Germinal center (tissue), 1 donor: ENCODE measurements at regions not wholly inside any gene's neighbourhood (a gene's known extent, or its start where the extent isn't known, plus 50 kb on each side); places are given as distances from the start of the nearest gene placed in this dataset.
"Not testable (repeated sequence)": the region's sequence is repeated elsewhere in the genome, so short reads cannot be mapped to it uniquely, and the experiment has no call there.

Source experiments
- DNase-seq: peaks from one replicate; pipeline ENCODE4 v3.0.0; 2012; ENCODE audit warnings: mixed read lengths, low spot score

- not testable (repeated sequence) for DNase-seq
Measured at GRCh38 chr1:143778178-143778577, 193.6 kb downstream of the FAM72C start.

- DNase-seq, result not testable (repeated sequence)
Measured at GRCh38 chr1:143764831-143765230, 207.0 kb downstream of the FAM72C start.

- DNase-seq, result not testable (repeated sequence)
Measured at GRCh38 chr1:143760366-143760765, 211.4 kb downstream of the FAM72C start.

- not testable (repeated sequence) for DNase-seq
Measured at GRCh38 chr1:143755961-143756360, 215.8 kb downstream of the FAM72C start.

DNA sequence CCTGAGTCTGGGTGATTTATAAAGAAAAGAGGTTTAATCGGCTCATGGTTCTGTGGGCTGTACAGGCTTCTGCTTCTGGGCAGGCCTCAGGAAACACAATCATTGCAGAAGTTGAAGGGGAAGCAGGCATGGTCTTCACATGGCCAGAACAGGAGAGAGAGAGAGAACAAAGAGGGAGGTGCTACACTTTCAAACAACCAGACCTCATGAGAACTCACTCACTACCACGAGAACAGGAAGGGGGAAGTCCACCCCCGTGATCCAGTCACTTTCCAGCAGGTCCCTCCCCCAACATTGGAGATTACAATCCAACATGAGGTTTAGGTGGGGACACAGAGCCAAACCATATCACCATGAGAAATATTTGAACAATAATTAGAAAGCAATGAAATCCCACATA is 222.9 kb downstream of the FAM72C start:
- no peak for DNase-seq

GRCh38 chr1:143736562-143736961 is 235.2 kb downstream of the FAM72C start:
- no peak for DNase-seq

- DNase-seq, result no peak
Measured at GRCh38 chr1:143735764-143736461, 235.9 kb downstream of the FAM72C start.

GRCh38 chr1:143734261-143734660 is 237.5 kb downstream of the FAM72C start:
- not testable (repeated sequence) for DNase-seq

DNA sequence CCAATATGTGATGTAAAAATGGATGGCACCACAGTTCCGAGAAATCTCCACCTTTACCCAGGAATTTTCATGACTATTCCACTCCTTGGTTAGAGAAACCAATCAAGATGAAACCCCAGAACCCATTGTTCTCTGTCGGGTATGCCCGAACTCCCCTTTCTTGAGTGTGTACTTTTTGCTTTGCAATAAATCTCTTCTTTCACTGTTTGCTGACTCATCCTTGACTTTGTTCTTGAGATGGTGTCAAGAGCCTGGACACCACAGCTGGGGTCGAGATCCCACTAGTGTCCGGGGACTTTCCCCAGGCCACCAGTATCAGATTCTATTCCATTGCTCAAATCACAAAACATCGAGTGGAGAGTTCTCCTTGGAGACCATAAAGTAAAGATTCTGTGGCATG is 240.9 kb downstream of the FAM72C start:
- not testable (repeated sequence) for DNase-seq

GRCh38 chr1:143729449-143730111 is 242.2 kb downstream of the FAM72C start:
- not testable (repeated sequence) for DNase-seq

DNA sequence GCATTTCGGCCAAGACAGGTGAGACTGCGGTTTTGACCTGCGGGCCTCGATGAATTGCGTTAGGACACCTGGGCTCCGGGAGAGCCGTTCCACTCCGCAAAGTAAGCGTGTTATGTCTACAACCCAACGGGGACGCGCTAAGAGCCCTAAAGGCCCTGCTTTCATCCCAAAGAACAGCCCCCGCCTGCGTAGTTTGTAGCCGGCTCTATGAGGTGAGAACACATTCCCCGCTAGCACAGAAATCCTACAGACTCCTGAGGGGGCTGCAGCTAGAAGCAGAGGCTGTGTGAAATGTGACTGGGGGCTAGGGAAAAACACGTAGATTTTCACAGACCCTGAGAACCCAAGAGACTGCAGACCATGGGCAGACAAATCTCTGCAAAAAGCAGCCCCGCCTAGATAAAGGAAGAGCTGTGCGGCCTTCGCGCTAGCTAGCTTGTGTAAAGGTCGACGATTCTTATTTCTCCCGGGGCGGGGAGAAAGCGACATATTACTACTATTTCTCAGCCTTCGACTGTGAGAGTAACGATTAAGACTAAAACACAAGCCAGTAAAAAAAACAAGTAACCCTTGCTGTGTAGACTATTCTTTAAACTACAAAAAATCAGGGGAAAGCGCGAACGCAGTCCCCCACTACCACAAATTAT is 242.9 kb downstream of the FAM72C start:
- DNase-seq, result not testable (repeated sequence)

- DNase-seq, result no peak
Measured at GRCh38 chr1:143727263-143727662, 244.5 kb downstream of the FAM72C start.

DNA sequence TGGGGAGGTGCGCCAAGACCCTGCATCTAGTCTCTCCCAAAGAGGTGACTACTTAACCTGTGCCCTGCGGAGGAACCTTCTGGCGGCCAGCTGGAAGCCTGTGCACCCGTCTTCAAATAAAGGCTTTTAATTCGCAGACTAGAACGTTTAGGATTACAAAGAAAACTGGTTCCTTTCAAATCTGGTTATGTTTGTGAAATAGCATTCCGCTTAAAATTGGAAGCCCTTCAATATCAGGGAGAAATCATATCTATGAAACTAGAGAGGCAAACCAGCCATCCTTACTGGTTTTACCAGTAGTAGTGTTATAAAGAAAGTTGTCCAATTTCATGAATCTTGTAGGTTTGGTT is 250.8 kb downstream of the FAM72C start:
- DNase-seq, result no peak

DNA sequence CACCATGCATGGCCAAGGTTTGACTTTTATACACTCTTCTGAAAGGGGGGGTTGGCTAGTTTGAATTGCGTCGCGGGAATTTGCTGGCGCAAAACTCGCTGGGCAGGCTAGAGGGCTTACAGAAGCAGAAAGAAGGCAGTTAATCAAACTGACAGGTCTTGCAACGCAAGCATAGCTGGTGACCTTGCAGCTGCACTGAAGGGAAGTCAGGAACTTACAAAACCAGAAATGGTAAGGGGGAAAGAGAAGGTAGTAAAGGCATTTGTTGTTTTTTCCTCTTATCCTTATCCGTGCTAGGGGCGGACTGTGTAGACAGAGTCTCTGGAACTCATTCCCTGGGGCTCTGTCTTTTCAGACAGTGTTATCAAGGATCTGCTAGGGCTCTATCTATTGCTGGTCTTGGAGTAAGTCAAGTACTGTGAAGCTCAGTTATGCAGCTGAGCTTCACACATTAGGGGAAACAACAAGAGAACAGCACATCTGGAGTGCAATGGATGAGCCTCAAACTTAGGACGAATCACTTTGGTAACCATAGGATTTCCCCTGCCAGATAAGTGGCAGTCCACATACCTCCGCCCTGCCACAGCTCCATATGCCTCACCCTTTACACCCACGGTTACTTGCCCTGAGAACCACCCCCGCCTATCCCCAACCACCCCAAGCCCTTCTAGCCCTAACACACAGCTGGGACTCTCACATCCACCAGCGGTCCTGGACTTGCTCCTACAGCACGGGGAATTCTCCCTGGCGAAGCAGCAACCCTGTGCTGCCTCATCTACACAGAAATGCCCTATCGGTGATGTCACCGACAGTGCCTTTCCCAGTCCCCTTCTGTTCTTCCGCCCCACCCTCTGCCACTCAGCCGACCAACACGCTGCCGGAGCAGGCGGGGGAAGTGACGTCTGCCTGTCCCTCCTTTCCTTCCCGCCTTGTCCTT is 251.4 kb downstream of the FAM72C start:
- DNase-seq, result no peak

- no peak for DNase-seq
Measured at GRCh38 chr1:143718524-143718923, 253.3 kb downstream of the FAM72C start.

- no peak for DNase-seq
Measured at GRCh38 chr1:143718021-143718420, 253.8 kb downstream of the FAM72C start.

- no peak for DNase-seq
Measured at GRCh38 chr1:143717434-143717833, 254.4 kb downstream of the FAM72C start.

DNA sequence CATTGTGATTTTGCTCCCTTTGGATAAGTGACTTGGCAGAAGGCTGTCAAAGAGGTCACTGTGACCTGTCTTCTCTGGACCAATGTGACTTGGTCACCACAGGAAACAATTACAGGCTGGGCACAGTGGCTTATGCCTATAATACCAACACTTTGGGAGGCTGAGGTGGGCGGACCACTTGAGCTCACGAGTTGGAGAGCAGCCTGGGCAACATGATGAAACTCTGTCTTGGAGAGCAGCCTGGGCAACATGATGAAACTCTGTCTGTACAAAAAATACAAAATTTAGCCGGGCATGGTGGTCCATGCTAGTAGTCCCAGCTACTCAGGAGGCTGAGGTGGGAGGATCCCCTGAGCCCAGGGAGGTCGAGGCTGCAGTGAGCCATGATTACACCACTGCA is 256.9 kb downstream of the FAM72C start:
- DNase-seq, result not testable (repeated sequence)

DNA sequence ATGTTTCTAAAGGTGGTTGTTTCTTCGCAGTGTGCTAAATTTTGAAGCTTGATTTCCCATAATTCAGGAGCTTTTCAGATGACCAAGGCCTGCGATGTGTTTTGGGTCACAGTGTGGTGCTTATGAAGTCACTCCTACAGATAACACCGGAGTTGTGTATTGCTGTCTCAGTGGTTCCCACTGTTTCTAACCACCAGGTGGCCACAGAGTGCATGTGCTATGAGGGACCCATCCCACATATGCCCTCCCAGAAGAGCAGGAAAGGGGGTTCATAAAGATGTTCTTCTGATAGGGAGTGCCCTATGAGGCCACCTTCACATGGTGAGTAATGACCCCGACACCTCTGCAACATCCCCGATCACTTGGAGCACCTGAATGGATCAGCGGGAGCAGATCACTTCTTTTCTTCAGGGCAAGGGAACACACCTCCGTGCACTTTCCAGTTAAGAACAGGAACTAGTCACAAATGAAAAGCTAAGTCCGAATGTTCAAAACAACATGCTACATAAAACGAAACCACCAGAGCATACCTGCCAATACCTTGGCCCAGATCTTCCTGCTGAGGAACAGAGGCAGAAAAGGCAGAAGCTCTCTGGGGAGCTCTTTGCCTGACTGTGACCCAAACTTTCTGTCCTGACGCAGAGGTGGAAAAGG is 262.1 kb downstream of the FAM72C start:
- DNase-seq, result not testable (repeated sequence)

- DNase-seq, result not testable (repeated sequence)
Measured at GRCh38 chr1:143702739-143703138, 269.0 kb downstream of the FAM72C start.

DNA sequence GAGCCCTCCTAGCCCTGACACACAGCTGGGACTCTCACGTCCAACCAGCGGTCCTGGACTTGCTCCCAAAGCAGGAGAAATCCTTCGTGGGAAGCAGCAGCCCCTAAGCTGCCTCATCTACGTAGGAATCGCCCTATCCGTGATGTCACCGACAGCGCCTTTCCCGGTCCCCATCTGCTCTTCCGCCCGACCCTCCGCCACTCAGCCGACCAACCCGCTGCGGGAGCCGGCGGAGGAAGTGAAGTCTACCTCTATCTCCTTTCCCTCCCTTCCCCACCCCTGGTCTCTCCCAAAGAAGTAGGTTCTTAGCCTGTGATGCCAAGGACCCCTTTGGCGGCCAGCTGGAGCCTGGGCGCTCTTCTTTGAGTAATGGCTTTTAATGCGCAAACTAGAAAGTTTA is 272.1 kb downstream of the FAM72C start:
- DNase-seq, result no peak

DNA sequence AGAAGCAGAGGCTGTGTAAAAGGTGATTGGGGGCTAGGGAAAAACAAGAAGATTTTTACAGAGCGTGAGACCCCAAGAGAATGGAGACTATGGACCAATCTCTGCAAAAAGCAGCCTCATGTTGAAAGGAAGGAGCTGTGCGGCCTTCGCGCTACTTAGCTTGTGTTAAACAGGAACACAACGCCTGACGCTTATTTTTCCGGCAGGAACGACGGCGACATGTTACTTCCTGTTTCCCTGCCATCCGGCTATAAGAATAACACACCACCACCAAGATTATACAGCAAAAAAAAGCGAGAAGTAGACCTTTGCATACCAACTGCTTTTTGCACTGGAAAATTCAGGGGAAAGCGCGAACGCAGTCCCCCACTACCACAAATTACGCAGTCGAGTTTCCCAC is 272.7 kb downstream of the FAM72C start:
- DNase-seq, result no peak
